ENCODE measurements at regions not wholly inside any gene's neighbourhood (a gene's known extent, or its start where the extent isn't known, plus 50 kb on each side); places are given as distances from the start of the nearest gene placed in this dataset.
"Not testable (repeated sequence)": the region's sequence is repeated elsewhere in the genome, so short reads cannot be mapped to it uniquely, and the experiment has no call there.

- Histone ChIP-seq H3K27ac (replicated peaks in 1 of 4) (no peak overlapping the region), H3K27me3 (peaks cover 0 to 10% (median 0%) of the 10 kb centered on the region in 4 donors), H3K4me1 (no peaks in the 10 kb centered on the region), H3K9me3 (no peaks in the 10 kb centered on the region), H3K4me3 (no peak overlapping the region), H3K36me3 (no peaks in the 10 kb centered on the region)
- no peak for TF ChIP-seq CTCF (IDR thresholded peaks at IDR 0.05)
- no peak for TF ChIP-seq POLR2AphosphoS5 (IDR thresholded peaks at IDR 0.05)
- TF ChIP-seq POLR2A (IDR thresholded peaks at IDR 0.05; ENCODE audit: low read depth) = no peak
- no peak for TF ChIP-seq EP300 (IDR thresholded peaks at IDR 0.05)
- no peak for DNase-seq (ENCODE audit: extremely low spot score)
- WGBS = no CpG with 5 or more reads among the region's 1 CpG
- intact Hi-C loops (cut with DNase I) = loop anchor here (5.0 kb wide), 1 partner anchor 96 kb away; no protein-coding TSS in a partner anchor
Observed at GRCh38 chr12:34121360-34121759, 99.1 kb downstream of the ALG10 start.

- not testable (repeated sequence) for H3K36me3 ChIP-seq; DNase-seq (ENCODE audit: extremely low spot score); H3K9me3 ChIP-seq; H3K27ac ChIP-seq (replicated peaks in 1 of 4); H3K4me1 ChIP-seq; H3K4me3 ChIP-seq
- peak; percentile 74 to 84 (median 80) for TF ChIP-seq CTCF (IDR thresholded peaks at IDR 0.05)
- peaks cover 0 to 17% (median 0%) of the 10 kb centered on the region in 4 donors for H3K27me3 ChIP-seq
- 21% methylated on average over 6 of the region's 6 CpGs for WGBS
- intact Hi-C loops (cut with DNase I) = loop anchor here (5.0 kb wide), 1 partner anchor 94 kb away; no protein-coding TSS in a partner anchor
Observed at GRCh38 chr12:34123092-34123491, 100.8 kb downstream of the ALG10 start.

- Histone ChIP-seq H3K27ac (replicated peaks in 1 of 4) (no peak overlapping the region), H3K36me3 (no peaks in the 10 kb centered on the region), H3K4me1 (peaks cover 0 to 2% (median 0%) of the 10 kb centered on the region in 4 donors), H3K4me3 (no peak overlapping the region), H3K27me3 (peaks cover 0 to 17% (median 0%) of the 10 kb centered on the region in 4 donors), H3K9me3 (no peaks in the 10 kb centered on the region)
- intact Hi-C loops (cut with DNase I) = loop anchor here (5.0 kb wide), 1 partner anchor 93 kb away; no protein-coding TSS in a partner anchor
- WGBS = 92% methylated on average over 8 of the region's 8 CpGs
- TF ChIP-seq POLR2A (IDR thresholded peaks at IDR 0.05; ENCODE audit: low read depth) = no peak
- no peak for TF ChIP-seq EP300 (IDR thresholded peaks at IDR 0.05)
- no peak for TF ChIP-seq CTCF (IDR thresholded peaks at IDR 0.05)
- no peak for TF ChIP-seq POLR2AphosphoS5 (IDR thresholded peaks at IDR 0.05)
- DNase-seq (ENCODE audit: extremely low spot score) = no peak
Observed at GRCh38 chr12:34124608-34125007, 102.3 kb downstream of the ALG10 start.

- WGBS = 67% methylated on average over 9 of the region's 9 CpGs
- peaks cover 0 to 17% (median 0%) of the 10 kb centered on the region in 4 donors for H3K27me3 ChIP-seq
- H3K36me3 ChIP-seq = no peaks in the 10 kb centered on the region
- no peak for DNase-seq (ENCODE audit: extremely low spot score)
- no peak overlapping the region for H3K27ac ChIP-seq (replicated peaks in 1 of 4)
- TF ChIP-seq EP300 (IDR thresholded peaks at IDR 0.05) = no peak
- no peak for TF ChIP-seq POLR2A (IDR thresholded peaks at IDR 0.05; ENCODE audit: low read depth)
- TF ChIP-seq CTCF (IDR thresholded peaks at IDR 0.05) = no peak
- no peak for TF ChIP-seq POLR2AphosphoS5 (IDR thresholded peaks at IDR 0.05)
- peak overlapping the region in 1 of 4 donors; percentile 15 for H3K4me3 ChIP-seq
- H3K9me3 ChIP-seq = no peaks in the 10 kb centered on the region
- peaks cover 0 to 2% (median 0%) of the 10 kb centered on the region in 4 donors for H3K4me1 ChIP-seq
- intact Hi-C loops (cut with DNase I) = no loop called here
Observed at GRCh38 chr12:34126239-34126641, 103.9 kb downstream of the ALG10 start.

- Histone ChIP-seq H3K4me3 (no peak overlapping the region), H3K9me3 (no peaks in the 10 kb centered on the region), H3K27ac (replicated peaks in 1 of 4) (no peak overlapping the region), H3K36me3 (no peaks in the 10 kb centered on the region), H3K27me3 (peaks cover 0 to 17% (median 0%) of the 10 kb centered on the region in 4 donors), H3K4me1 (peaks cover 0 to 2% (median 0%) of the 10 kb centered on the region in 4 donors)
- 100% methylated on average over 1 of the region's 1 CpG for WGBS
- no peak for DNase-seq (ENCODE audit: extremely low spot score)
- intact Hi-C loops (cut with DNase I) = no loop called here
- no peak for TF ChIP-seq EP300 (IDR thresholded peaks at IDR 0.05)
- no peak for TF ChIP-seq POLR2A (IDR thresholded peaks at IDR 0.05; ENCODE audit: low read depth)
Observed at GRCh38 chr12:34126805-34127204, 104.5 kb downstream of the ALG10 start.

- H3K27ac ChIP-seq (replicated peaks in 1 of 4); DNase-seq (ENCODE audit: extremely low spot score); H3K4me3 ChIP-seq; H3K9me3 ChIP-seq; intact Hi-C loops (cut with DNase I); H3K36me3 ChIP-seq; H3K4me1 ChIP-seq: not testable (repeated sequence)
- 58% methylated on average over 2 of the region's 2 CpGs for WGBS
- peaks cover 0 to 17% (median 0%) of the 10 kb centered on the region in 4 donors for H3K27me3 ChIP-seq
Observed at GRCh38 chr12:34127379-34127778, 105.1 kb downstream of the ALG10 start.
